ENCODE measurements at regions not wholly inside any gene's neighbourhood (a gene's known extent, or its start where the extent isn't known, plus 50 kb on each side); places are given as distances from the start of the nearest gene placed in this dataset.

- peaks cover 8 to 12% of the 10 kb centered on the region in 2 donors for H3K9me3 Mint-ChIP-seq
- ATAC-seq (replicated peaks in 1 of 2): no peak
These were observed 272.7 kb upstream of the FLRT2 start for GRCh38 chr14:85257287-85257686.

GRCh38 chr14:85263916-85264675 is 265.8 kb upstream of the FLRT2 start:
- H3K27me3 Mint-ChIP-seq (ENCODE audit: low read depth): no peaks in the 10 kb centered on the region
- H3K9me3 Mint-ChIP-seq: peaks cover 14 to 15% of the 10 kb centered on the region in 2 donors
- no peak overlapping the region for H3K4me3 Mint-ChIP-seq
- H3K36me3 Mint-ChIP-seq (ENCODE audit: insufficient read depth in 2 of 2): no peaks in the 10 kb centered on the region
- H3K4me1 Mint-ChIP-seq (ENCODE audit: low read depth): no peaks in the 10 kb centered on the region
- DNase-seq (no peak), ATAC-seq (replicated peaks in 1 of 2) (no peak)
- H3K27ac Mint-ChIP-seq: no peak overlapping the region

More at GRCh38 chr14:85257287-85257686, 272.7 kb upstream of the FLRT2 start:
- DNase-seq: no peak
- Mint-ChIP-seq H3K27ac (no peak overlapping the region), H3K4me3 (no peak overlapping the region), H3K4me1 (ENCODE audit: low read depth) (no peaks in the 10 kb centered on the region), H3K36me3 (ENCODE audit: insufficient read depth in 2 of 2) (no peaks in the 10 kb centered on the region), H3K27me3 (ENCODE audit: low read depth) (no peaks in the 10 kb centered on the region)

- Mint-ChIP-seq H3K4me3 (no peak overlapping the region), H3K27me3 (ENCODE audit: low read depth) (no peaks in the 10 kb centered on the region), H3K9me3 (peaks cover 0 to 6% of the 10 kb centered on the region in 2 donors), H3K27ac (no peak overlapping the region), H3K4me1 (ENCODE audit: low read depth) (no peaks in the 10 kb centered on the region), H3K36me3 (ENCODE audit: insufficient read depth in 2 of 2) (no peaks in the 10 kb centered on the region)
- DNase-seq: no peak
- no peak for ATAC-seq (replicated peaks in 1 of 2)
These were observed 256.8 kb upstream of the FLRT2 start for GRCh38 chr14:85273099-85273677.

GRCh38 chr14:85273952-85274351 is 256.0 kb upstream of the FLRT2 start:
- Mint-ChIP-seq H3K36me3 (ENCODE audit: insufficient read depth in 2 of 2) (no peaks in the 10 kb centered on the region), H3K27me3 (ENCODE audit: low read depth) (no peaks in the 10 kb centered on the region), H3K27ac (no peak overlapping the region), H3K4me1 (ENCODE audit: low read depth) (no peaks in the 10 kb centered on the region), H3K9me3 (peaks cover 0 to 3% of the 10 kb centered on the region in 2 donors), H3K4me3 (no peak overlapping the region)
- ATAC-seq (replicated peaks in 1 of 2) (no peak), DNase-seq (no peak)

GRCh38 chr14:85276161-85276978 is 253.6 kb upstream of the FLRT2 start:
- ATAC-seq (replicated peaks in 1 of 2): no peak
- H3K4me1 Mint-ChIP-seq (ENCODE audit: low read depth): no peaks in the 10 kb centered on the region
- peaks cover 0 to 1% of the 10 kb centered on the region in 2 donors for H3K36me3 Mint-ChIP-seq (ENCODE audit: insufficient read depth in 2 of 2)
- H3K27ac Mint-ChIP-seq: no peak overlapping the region
- no peaks in the 10 kb centered on the region for H3K9me3 Mint-ChIP-seq
- DNase-seq: no peak
- no peaks in the 10 kb centered on the region for H3K27me3 Mint-ChIP-seq (ENCODE audit: low read depth)
- no peak overlapping the region for H3K4me3 Mint-ChIP-seq

- peaks cover 0 to 1% of the 10 kb centered on the region in 2 donors for H3K36me3 Mint-ChIP-seq (ENCODE audit: insufficient read depth in 2 of 2)
- no peak for DNase-seq
- H3K4me1 Mint-ChIP-seq (ENCODE audit: low read depth): no peaks in the 10 kb centered on the region
- H3K27ac Mint-ChIP-seq: no peak overlapping the region
- no peak for ATAC-seq (replicated peaks in 1 of 2)
- H3K27me3 Mint-ChIP-seq (ENCODE audit: low read depth): no peaks in the 10 kb centered on the region
- H3K9me3 Mint-ChIP-seq: no peaks in the 10 kb centered on the region
- H3K4me3 Mint-ChIP-seq: no peak overlapping the region
These were observed 253.0 kb upstream of the FLRT2 start for GRCh38 chr14:85276979-85277228.

GRCh38 chr14:85279407-85279806 is 250.5 kb upstream of the FLRT2 start:
- H3K27ac Mint-ChIP-seq: no peak overlapping the region
- H3K9me3 Mint-ChIP-seq: no peaks in the 10 kb centered on the region
- H3K36me3 Mint-ChIP-seq (ENCODE audit: insufficient read depth in 2 of 2): peaks cover 0 to 1% of the 10 kb centered on the region in 2 donors
- H3K4me1 Mint-ChIP-seq (ENCODE audit: low read depth): no peaks in the 10 kb centered on the region
- no peak for ATAC-seq (replicated peaks in 1 of 2)
- no peaks in the 10 kb centered on the region for H3K27me3 Mint-ChIP-seq (ENCODE audit: low read depth)
- no peak overlapping the region for H3K4me3 Mint-ChIP-seq
- no peak for DNase-seq

- no peak for DNase-seq
- no peak overlapping the region for H3K4me3 Mint-ChIP-seq
- no peaks in the 10 kb centered on the region for H3K4me1 Mint-ChIP-seq (ENCODE audit: low read depth)
- H3K9me3 Mint-ChIP-seq: no peaks in the 10 kb centered on the region
- no peak overlapping the region for H3K27ac Mint-ChIP-seq
- ATAC-seq (replicated peaks in 1 of 2): no peak
- no peaks in the 10 kb centered on the region for H3K27me3 Mint-ChIP-seq (ENCODE audit: low read depth)
- peaks cover 0 to 1% of the 10 kb centered on the region in 2 donors for H3K36me3 Mint-ChIP-seq (ENCODE audit: insufficient read depth in 2 of 2)
These were observed 249.9 kb upstream of the FLRT2 start for GRCh38 chr14:85280074-85280473.

GRCh38 chr14:85281921-85282320 is 248.0 kb upstream of the FLRT2 start:
- no peak for DNase-seq
- H3K4me3 Mint-ChIP-seq: no peak overlapping the region
- H3K4me1 Mint-ChIP-seq (ENCODE audit: low read depth): no peaks in the 10 kb centered on the region
- H3K36me3 Mint-ChIP-seq (ENCODE audit: insufficient read depth in 2 of 2): peaks cover 0 to 1% of the 10 kb centered on the region in 2 donors
- H3K27me3 Mint-ChIP-seq (ENCODE audit: low read depth): no peaks in the 10 kb centered on the region
- H3K27ac Mint-ChIP-seq: no peak overlapping the region
- ATAC-seq (replicated peaks in 1 of 2): no peak
- H3K9me3 Mint-ChIP-seq: no peaks in the 10 kb centered on the region

GRCh38 chr14:85288041-85288440 is 241.9 kb upstream of the FLRT2 start:
- Mint-ChIP-seq H3K4me1 (ENCODE audit: low read depth) (no peaks in the 10 kb centered on the region), H3K27ac (no peak overlapping the region), H3K4me3 (no peak overlapping the region), H3K36me3 (ENCODE audit: insufficient read depth in 2 of 2) (no peaks in the 10 kb centered on the region), H3K27me3 (ENCODE audit: low read depth) (no peaks in the 10 kb centered on the region), H3K9me3 (peaks cover 0 to 1% of the 10 kb centered on the region in 2 donors)
- DNase-seq (no peak), ATAC-seq (replicated peaks in 1 of 2) (no peak)

GRCh38 chr14:85291731-85292130 is 238.2 kb upstream of the FLRT2 start:
- ATAC-seq (replicated peaks in 1 of 2): no peak

GRCh38 chr14:85293612-85294234 is 236.2 kb upstream of the FLRT2 start:
- no peak for DNase-seq
- H3K27me3 Mint-ChIP-seq (ENCODE audit: low read depth): no peaks in the 10 kb centered on the region
- H3K27ac Mint-ChIP-seq: no peak overlapping the region
- H3K36me3 Mint-ChIP-seq (ENCODE audit: insufficient read depth in 2 of 2): no peaks in the 10 kb centered on the region
- peaks cover 1 to 6% of the 10 kb centered on the region in 2 donors for H3K9me3 Mint-ChIP-seq
- ATAC-seq (replicated peaks in 1 of 2): no peak
- no peak overlapping the region for H3K4me3 Mint-ChIP-seq
- no peaks in the 10 kb centered on the region for H3K4me1 Mint-ChIP-seq (ENCODE audit: low read depth)

More at GRCh38 chr14:85291731-85292130, 238.2 kb upstream of the FLRT2 start:
- DNase-seq: no peak
- H3K27ac Mint-ChIP-seq: no peak overlapping the region
- no peaks in the 10 kb centered on the region for H3K27me3 Mint-ChIP-seq (ENCODE audit: low read depth)
- peaks cover 1 to 6% of the 10 kb centered on the region in 2 donors for H3K9me3 Mint-ChIP-seq
- H3K4me1 Mint-ChIP-seq (ENCODE audit: low read depth): no peaks in the 10 kb centered on the region
- H3K36me3 Mint-ChIP-seq (ENCODE audit: insufficient read depth in 2 of 2): no peaks in the 10 kb centered on the region
- H3K4me3 Mint-ChIP-seq: no peak overlapping the region

GRCh38 chr14:85295318-85295717 is 234.6 kb upstream of the FLRT2 start:
- Mint-ChIP-seq H3K4me1 (ENCODE audit: low read depth) (no peaks in the 10 kb centered on the region), H3K4me3 (no peak overlapping the region), H3K9me3 (peaks cover 8 to 12% of the 10 kb centered on the region in 2 donors), H3K27me3 (ENCODE audit: low read depth) (no peaks in the 10 kb centered on the region), H3K27ac (no peak overlapping the region), H3K36me3 (ENCODE audit: insufficient read depth in 2 of 2) (peaks cover 0 to 2% of the 10 kb centered on the region in 2 donors)
- DNase-seq (no peak), ATAC-seq (replicated peaks in 1 of 2) (no peak)

Measured in activated T-cell treated with anti-CD3 and anti-CD28 coated beads, Interleukin-2, amount 50 U/mL, for 72 hours (primary cell).